ENCODE measurements at regions not wholly inside any gene's neighbourhood (a gene's known extent, or its start where the extent isn't known, plus 50 kb on each side); places are given as distances from the start of the nearest gene placed in this dataset.

- no peaks in the 10 kb centered on the region for H3K36me3 ChIP-seq (replicated peaks)
- no peak for DNase-seq
- in situ Hi-C loops (cut with HindIII; ENCODE audit: low pct_ligation_motif_present, low sequenced_read_pairs): no loop called here
- H3K27ac ChIP-seq: no peak overlapping the region
- no peaks in the 10 kb centered on the region for H3K27me3 ChIP-seq (replicated peaks)
- H3K4me3 ChIP-seq (ENCODE audit: low read depth, low read length): no peak overlapping the region
- no peak for TF ChIP-seq CTCF (IDR thresholded peaks at IDR 0.05; ENCODE audit: low read depth, low read length, missing control alignments)
Measured at GRCh38 chr17:53631486-53631885, 191.2 kb upstream of the KIF2B start.

- DNase-seq: no peak
- in situ Hi-C loops (cut with HindIII; ENCODE audit: low pct_ligation_motif_present, low sequenced_read_pairs): no loop called here
- Histone ChIP-seq H3K27ac (no peak overlapping the region), H3K27me3 (replicated peaks) (no peaks in the 10 kb centered on the region), H3K4me3 (ENCODE audit: low read depth, low read length) (no peak overlapping the region), H3K36me3 (replicated peaks) (no peaks in the 10 kb centered on the region)
- TF ChIP-seq CTCF (IDR thresholded peaks at IDR 0.05; ENCODE audit: low read depth, low read length, missing control alignments): no peak
Measured at GRCh38 chr17:53630638-53631037, 192.1 kb upstream of the KIF2B start.

GRCh38 chr17:53630115-53630514 is 192.6 kb upstream of the KIF2B start:
- Histone ChIP-seq H3K36me3 (replicated peaks) (no peaks in the 10 kb centered on the region), H3K4me3 (ENCODE audit: low read depth, low read length) (no peak overlapping the region), H3K27me3 (replicated peaks) (no peaks in the 10 kb centered on the region), H3K27ac (no peak overlapping the region)
- no peak for TF ChIP-seq CTCF (IDR thresholded peaks at IDR 0.05; ENCODE audit: low read depth, low read length, missing control alignments)
- in situ Hi-C loops (cut with HindIII; ENCODE audit: low pct_ligation_motif_present, low sequenced_read_pairs): no loop called here
- no peak for DNase-seq

GRCh38 chr17:53629188-53629587 is 193.5 kb upstream of the KIF2B start:
- H3K27me3 ChIP-seq (replicated peaks): no peaks in the 10 kb centered on the region
- peak; percentile 7 for DNase-seq

GRCh38 chr17:53628011-53628410 is 194.7 kb upstream of the KIF2B start:
- in situ Hi-C loops (cut with HindIII; ENCODE audit: low pct_ligation_motif_present, low sequenced_read_pairs): no loop called here
- Histone ChIP-seq H3K36me3 (replicated peaks) (no peaks in the 10 kb centered on the region), H3K27me3 (replicated peaks) (no peaks in the 10 kb centered on the region), H3K4me3 (ENCODE audit: low read depth, low read length) (no peak overlapping the region), H3K27ac (peak overlapping the region; percentile 66)
- TF ChIP-seq CTCF (IDR thresholded peaks at IDR 0.05; ENCODE audit: low read depth, low read length, missing control alignments): no peak
- no peak for DNase-seq

More at GRCh38 chr17:53629188-53629587, 193.5 kb upstream of the KIF2B start:
- TF ChIP-seq CTCF (IDR thresholded peaks at IDR 0.05; ENCODE audit: low read depth, low read length, missing control alignments): no peak
- Histone ChIP-seq H3K36me3 (replicated peaks) (no peaks in the 10 kb centered on the region), H3K27ac (no peak overlapping the region), H3K4me3 (ENCODE audit: low read depth, low read length) (no peak overlapping the region)
- in situ Hi-C loops (cut with HindIII; ENCODE audit: low pct_ligation_motif_present, low sequenced_read_pairs): no loop called here

GRCh38 chr17:53627511-53627910 is 195.2 kb upstream of the KIF2B start:
- peak overlapping the region; percentile 66 for H3K27ac ChIP-seq

More at GRCh38 chr17:53627511-53627910, 195.2 kb upstream of the KIF2B start:
- Histone ChIP-seq H3K4me3 (ENCODE audit: low read depth, low read length) (no peak overlapping the region), H3K36me3 (replicated peaks) (no peaks in the 10 kb centered on the region), H3K27me3 (replicated peaks) (no peaks in the 10 kb centered on the region)
- TF ChIP-seq CTCF (IDR thresholded peaks at IDR 0.05; ENCODE audit: low read depth, low read length, missing control alignments): no peak
- in situ Hi-C loops (cut with HindIII; ENCODE audit: low pct_ligation_motif_present, low sequenced_read_pairs): no loop called here
- no peak for DNase-seq
